BLaER1 treated with 17β-estradiol and CSF1 and Interleukin-3, amounts not matched to agents 10 nM and 100 nM (cell line): ENCODE measurements at regions not wholly inside any gene's neighbourhood (a gene's known extent, or its start where the extent isn't known, plus 50 kb on each side); places are given as distances from the start of the nearest gene placed in this dataset.

Source experiments
- H3K27ac ChIP-seq, 11 experiments: shearing (Covaris generic); formaldehyde crosslinking; 2 replicates each; pipeline ENCODE4 v1.8.1; 2022
- H3K27me3 ChIP-seq, 11 experiments: shearing (Covaris generic); formaldehyde crosslinking; 2 replicates each; pipeline ENCODE4 v1.8.1; 2022
- H3K36me3 ChIP-seq, 11 experiments: shearing (Covaris generic); formaldehyde crosslinking; 2 replicates each; pipeline ENCODE4 v1.8.1; 2022
- H3K4me1 ChIP-seq, 10 experiments: shearing (Covaris generic); formaldehyde crosslinking; 2 replicates each; pipeline ENCODE4 v1.8.1; 2022
- H3K4me2 ChIP-seq, 11 experiments: shearing (Covaris generic); formaldehyde crosslinking; 2 replicates each; pipeline ENCODE4 v1.8.1; 2022
- H3K4me3 ChIP-seq, 10 experiments: shearing (Covaris generic); formaldehyde crosslinking; 2 replicates each; pipeline ENCODE4 v1.8.1; 2022
- H3K9ac ChIP-seq, 11 experiments: shearing (Covaris generic); formaldehyde crosslinking; 2 replicates each; pipeline ENCODE4 v1.8.1; 2022
- H3K9me3 ChIP-seq, 11 experiments: shearing (Covaris generic); formaldehyde crosslinking; replicated peaks in 1 of 11; 2 replicates each; pipeline ENCODE4 v1.8.1; 2022
- H4K20me1 ChIP-seq, 11 experiments: shearing (Covaris generic); formaldehyde crosslinking; 2 replicates each; pipeline ENCODE4 v1.8.1; 2022
- Cebpa-rat ChIP-seq, 11 experiments: shearing (Covaris generic); IDR thresholded peaks; 2 replicates each; pipeline ENCODE4 v1.8.1; 2022

- TF ChIP-seq Cebpa-rat (IDR thresholded peaks at IDR 0.05): no peak
- Histone ChIP-seq H3K4me1 (peaks cover 0 to 30% (median 7%) of the 10 kb centered on the region in 10 experiments; a peak in 11 of 20 replicates), H3K9me3 (peaks cover 0 to 17% (median 13%) of the 10 kb centered on the region in 11 experiments; a peak in 18 of 22 replicates), H3K4me3 (no peak overlapping the region), H3K27me3 (no peaks in the 10 kb centered on the region), H3K27ac (no peak overlapping the region), H3K4me2 (no peak overlapping the region), H3K9ac (no peak overlapping the region), H3K36me3 (peaks cover 3 to 84% (median 20%) of the 10 kb centered on the region in 11 experiments; a peak in 18 of 22 replicates), H4K20me1 (peaks cover 0 to 100% (median 0%) of the 10 kb centered on the region in 11 experiments; a peak in 5 of 22 replicates)
Observed at GRCh38 chr14:71521238-71522135, 410.7 kb upstream of the RGS6 start.

- peak overlapping the region in 2 of 11 experiments; percentile 11 to 36; a peak in 1 of 22 replicates for H3K4me2 ChIP-seq
- no peak for TF ChIP-seq Cebpa-rat (IDR thresholded peaks at IDR 0.05)
- peaks cover 0 to 83% (median 12%) of the 10 kb centered on the region in 11 experiments; a peak in 18 of 22 replicates for H3K36me3 ChIP-seq
- no peaks in the 10 kb centered on the region for H3K27me3 ChIP-seq
- H3K4me3 ChIP-seq: no peak overlapping the region
- H3K9me3 ChIP-seq: peaks cover 0 to 7% (median 4%) of the 10 kb centered on the region in 11 experiments; a peak in 18 of 22 replicates
- peaks cover 0 to 30% (median 0%) of the 10 kb centered on the region in 10 experiments; a peak in 3 of 20 replicates for H3K4me1 ChIP-seq
- no peak overlapping the region for H3K9ac ChIP-seq
- H4K20me1 ChIP-seq: peaks cover 0 to 100% (median 0%) of the 10 kb centered on the region in 11 experiments; a peak in 6 of 22 replicates
- H3K27ac ChIP-seq: no peak overlapping the region
Observed at GRCh38 chr14:71523630-71524319, 408.5 kb upstream of the RGS6 start.

GRCh38 chr14:71524320-71524982 is 407.8 kb upstream of the RGS6 start:
- Histone ChIP-seq H3K4me1 (peaks cover 0 to 24% (median 0%) of the 10 kb centered on the region in 10 experiments; a peak in 3 of 20 replicates), H3K27me3 (no peaks in the 10 kb centered on the region), H3K27ac (no peak overlapping the region), H4K20me1 (peaks cover 0 to 100% (median 0%) of the 10 kb centered on the region in 11 experiments; a peak in 6 of 22 replicates), H3K4me2 (peak overlapping the region in 1 of 11 experiments; percentile 11; a peak in 1 of 22 replicates), H3K4me3 (no peak overlapping the region), H3K36me3 (peaks cover 0 to 85% (median 7%) of the 10 kb centered on the region in 11 experiments; a peak in 12 of 22 replicates), H3K9me3 (no peaks in the 10 kb centered on the region; a peak in 1 of 22 replicates), H3K9ac (no peak overlapping the region)
- no peak for TF ChIP-seq Cebpa-rat (IDR thresholded peaks at IDR 0.05)

- TF ChIP-seq Cebpa-rat (IDR thresholded peaks at IDR 0.05): no peak
- no peak overlapping the region for H3K4me3 ChIP-seq
- peaks cover 0 to 85% (median 14%) of the 10 kb centered on the region in 11 experiments; a peak in 15 of 22 replicates for H3K36me3 ChIP-seq
- no peaks in the 10 kb centered on the region for H3K9me3 ChIP-seq
- H3K27ac ChIP-seq: no peak overlapping the region
- peaks cover 0 to 100% (median 0%) of the 10 kb centered on the region in 11 experiments; a peak in 7 of 22 replicates for H4K20me1 ChIP-seq
- H3K9ac ChIP-seq: no peak overlapping the region
- H3K27me3 ChIP-seq: no peaks in the 10 kb centered on the region
- H3K4me2 ChIP-seq: no peak overlapping the region
- H3K4me1 ChIP-seq: peaks cover 0 to 19% (median 0%) of the 10 kb centered on the region in 10 experiments; a peak in 3 of 20 replicates
Observed at GRCh38 chr14:71525663-71526221, 406.5 kb upstream of the RGS6 start.

GRCh38 chr14:71526388-71526787 is 405.8 kb upstream of the RGS6 start:
- Histone ChIP-seq H3K4me3 (no peak overlapping the region), H3K4me1 (peaks cover 0 to 19% (median 0%) of the 10 kb centered on the region in 10 experiments; a peak in 3 of 20 replicates), H3K27ac (no peak overlapping the region), H3K36me3 (peaks cover 0 to 86% (median 13%) of the 10 kb centered on the region in 11 experiments; a peak in 17 of 22 replicates), H3K4me2 (no peak overlapping the region), H3K9me3 (no peaks in the 10 kb centered on the region), H3K27me3 (no peaks in the 10 kb centered on the region), H3K9ac (no peak overlapping the region), H4K20me1 (peaks cover 0 to 100% (median 0%) of the 10 kb centered on the region in 11 experiments; a peak in 8 of 22 replicates)
- TF ChIP-seq Cebpa-rat (IDR thresholded peaks at IDR 0.05): no peak

GRCh38 chr14:71527838-71528237 is 404.4 kb upstream of the RGS6 start:
- H3K4me1 ChIP-seq: peaks cover 0 to 16% (median 0%) of the 10 kb centered on the region in 10 experiments; a peak in 3 of 20 replicates
- H3K4me3 ChIP-seq: no peak overlapping the region
- no peaks in the 10 kb centered on the region for H3K9me3 ChIP-seq
- TF ChIP-seq Cebpa-rat (IDR thresholded peaks at IDR 0.05): no peak
- H3K36me3 ChIP-seq: peaks cover 0 to 86% (median 15%) of the 10 kb centered on the region in 11 experiments; a peak in 17 of 22 replicates
- no peaks in the 10 kb centered on the region for H3K27me3 ChIP-seq
- no peak overlapping the region for H3K27ac ChIP-seq
- H4K20me1 ChIP-seq: peaks cover 0 to 100% (median 0%) of the 10 kb centered on the region in 11 experiments; a peak in 7 of 22 replicates
- no peak overlapping the region for H3K9ac ChIP-seq
- no peak overlapping the region for H3K4me2 ChIP-seq

GRCh38 chr14:71529848-71530247 is 402.4 kb upstream of the RGS6 start:
- Histone ChIP-seq H3K4me2 (peak overlapping the region in 1 of 11 experiments; percentile 7; a peak in 1 of 22 replicates), H3K9ac (no peak overlapping the region), H3K9me3 (no peaks in the 10 kb centered on the region), H3K27ac (no peak overlapping the region), H3K4me3 (no peak overlapping the region), H4K20me1 (peaks cover 0 to 100% (median 0%) of the 10 kb centered on the region in 11 experiments; a peak in 7 of 22 replicates), H3K4me1 (0 out of 20 replicates have a peak, but pooled peaks cover 0 to 5% (median 0%) of the 10 kb centered on the region in 10 experiments), H3K36me3 (peaks cover 0 to 86% (median 15%) of the 10 kb centered on the region in 11 experiments; a peak in 17 of 22 replicates), H3K27me3 (no peaks in the 10 kb centered on the region)
- TF ChIP-seq Cebpa-rat (IDR thresholded peaks at IDR 0.05): no peak

- Histone ChIP-seq H3K4me1 (peaks cover 0 to 5% (median 1%) of the 10 kb centered on the region in 10 experiments; a peak in 2 of 20 replicates), H4K20me1 (peaks cover 0 to 100% (median 0%) of the 10 kb centered on the region in 11 experiments; a peak in 7 of 22 replicates), H3K9me3 (no peaks in the 10 kb centered on the region), H3K9ac (no peak overlapping the region), H3K27me3 (no peaks in the 10 kb centered on the region), H3K4me3 (no peak overlapping the region), H3K4me2 (no peak overlapping the region), H3K36me3 (peaks cover 0 to 74% (median 15%) of the 10 kb centered on the region in 11 experiments; a peak in 17 of 22 replicates), H3K27ac (no peak overlapping the region)
- TF ChIP-seq Cebpa-rat (IDR thresholded peaks at IDR 0.05): no peak
Observed at GRCh38 chr14:71532344-71532743, 399.9 kb upstream of the RGS6 start.
